HEK293 (cell line): ENCODE measurements at regions not wholly inside any gene's neighbourhood (a gene's known extent, or its start where the extent isn't known, plus 50 kb on each side); places are given as distances from the start of the nearest gene placed in this dataset.

Experiments
- CTCF ChIA-PET: fragments of 350-600 bp; formaldehyde crosslinking; extraction: SDS; loops from one replicate; lab custom pipeline; 2021; ENCODE audit warnings: antibody characterized with exemption; lab: Yijun Ruan, JAX
- POLR2A ChIA-PET: fragments of 300-600 bp; formaldehyde crosslinking; extraction: SDS; loops from one replicate; lab custom pipeline; 2020; ENCODE audit warnings: antibody characterized with exemption, inconsistent platforms; lab: Yijun Ruan, JAX
- H3K27ac ChIP-seq: fragments of 200-500 bp; sonication (Bioruptor generic); 2 replicates; pipeline ENCODE4 v1.5.1; 2014; ENCODE audit warnings: low read depth, low read length, control low read depth, inconsistent platforms; ENCODE audit errors: extremely low read depth
- H3K36me3 ChIP-seq, 2 experiments: fragments of 200-500 bp in 1 of 2; sonication (Bioruptor generic) in 1 of 2; 1 replicate in 1 of 2; 2 replicates in 1 of 2; pipeline ENCODE4 v1.5.1; 2014 to 2017; ENCODE audit warnings: inconsistent platforms in 2 of 2, low read length in 2 of 2; ENCODE audit not compliant: control insufficient read depth in 2 of 2, insufficient read depth in 1 of 2
- H3K4me1 ChIP-seq: fragments of 200-500 bp; sonication (Bioruptor generic); 2 replicates; pipeline ENCODE4 v1.5.1; 2014; ENCODE audit warnings: mild to moderate bottlenecking, low read length, inconsistent platforms; ENCODE audit not compliant: control insufficient read depth, insufficient read depth
- H3K4me3 ChIP-seq: 2 replicates; pipeline ENCODE4 v1.5.1; 2011; ENCODE audit warnings: low read depth, mild to moderate bottlenecking, control low read depth, low read length, moderate library complexity
- H3K9me3 ChIP-seq: fragments of 200-500 bp; sonication (Bioruptor generic); 2 replicates; pipeline ENCODE4 v1.5.1; 2014; ENCODE audit warnings: low read depth, low read length, inconsistent platforms; ENCODE audit not compliant: control insufficient read depth, insufficient read depth
- GLIS1 ChIP-seq: fragments of 450-650 bp; formaldehyde crosslinking; IDR thresholded peaks from 2 replicates; pipeline ENCODE4 v1.5.1; 2016; ENCODE audit warnings: missing biosample characterization, missing genetic modification characterization
- IKZF3 ChIP-seq: fragments of 450-650 bp; IDR thresholded peaks from 2 replicates; pipeline ENCODE4 v1.5.0; 2018; ENCODE audit warnings: missing biosample characterization, mild to moderate bottlenecking, missing genetic modification characterization, moderate library complexity
- KLF10 ChIP-seq: fragments of 450-650 bp; IDR thresholded peaks from 2 replicates; pipeline ENCODE4 v1.5.1; 2018; ENCODE audit warnings: missing biosample characterization, mild to moderate bottlenecking, missing genetic modification characterization
- KLF8 ChIP-seq: fragments of 450-650 bp; formaldehyde crosslinking; IDR thresholded peaks from 2 replicates; pipeline ENCODE4 v1.5.1; 2016; ENCODE audit warnings: missing biosample characterization, missing genetic modification characterization
- REST ChIP-seq: fragments of 450-650 bp; formaldehyde crosslinking; IDR thresholded peaks from 2 replicates; pipeline ENCODE4 v1.5.1; 2016; ENCODE audit warnings: missing biosample characterization, missing genetic modification characterization
- SCRT1 ChIP-seq: fragments of 450-650 bp; formaldehyde crosslinking; IDR thresholded peaks from 2 replicates; pipeline ENCODE4 v1.5.1; 2016; ENCODE audit warnings: missing biosample characterization, missing genetic modification characterization, borderline replicate concordance
- TRIM28 ChIP-seq: IDR thresholded peaks from 2 replicates; pipeline ENCODE4 v1.6.1; 2011; ENCODE audit warnings: low read length, control low read depth, borderline replicate concordance
- ZFP37 ChIP-seq: fragments of 450-650 bp; formaldehyde crosslinking; IDR thresholded peaks from 2 replicates; pipeline ENCODE4 v1.5.1; 2016; ENCODE audit warnings: missing biosample characterization, missing genetic modification characterization
- ZFP69B ChIP-seq: fragments of 450-650 bp; formaldehyde crosslinking; IDR thresholded peaks from 2 replicates; pipeline ENCODE4 v1.5.1; 2016; ENCODE audit warnings: missing biosample characterization, missing genetic modification characterization
- ZNF133 ChIP-seq: fragments of 450-650 bp; formaldehyde crosslinking; IDR thresholded peaks from 2 replicates; pipeline ENCODE4 v1.5.1; 2016; ENCODE audit warnings: missing biosample characterization, missing genetic modification characterization
- ZNF175 ChIP-seq: fragments of 450-650 bp; formaldehyde crosslinking; IDR thresholded peaks from 2 replicates; pipeline ENCODE4 v1.5.1; 2016; ENCODE audit warnings: missing biosample characterization, missing genetic modification characterization
- ZNF214 ChIP-seq: fragments of 450-650 bp; formaldehyde crosslinking; IDR thresholded peaks from 2 replicates; pipeline ENCODE4 v1.5.1; 2017; ENCODE audit warnings: missing biosample characterization, mild to moderate bottlenecking, missing genetic modification characterization, borderline replicate concordance
- ZNF366 ChIP-seq: fragments of 450-650 bp; formaldehyde crosslinking; conservative IDR thresholded peaks from 2 replicates; pipeline ENCODE4 v1.5.1; 2016; ENCODE audit warnings: missing biosample characterization, missing genetic modification characterization
- ZNF48 ChIP-seq: fragments of 450-650 bp; formaldehyde crosslinking; IDR thresholded peaks from 2 replicates; pipeline ENCODE4 v1.5.1; 2016; ENCODE audit warnings: missing biosample characterization, missing genetic modification characterization
- ZNF530 ChIP-seq: fragments of 450-650 bp; formaldehyde crosslinking; IDR thresholded peaks from 2 replicates; pipeline ENCODE4 v1.5.1; 2016; ENCODE audit warnings: low read depth, missing biosample characterization, missing genetic modification characterization
- ZNF580 ChIP-seq: fragments of 450-650 bp; formaldehyde crosslinking; IDR thresholded peaks from 2 replicates; pipeline ENCODE4 v1.5.1; 2016; ENCODE audit warnings: missing biosample characterization, missing genetic modification characterization
- ZNF610 ChIP-seq: fragments of 450-650 bp; formaldehyde crosslinking; IDR thresholded peaks from 2 replicates; pipeline ENCODE4 v1.5.1; 2016; ENCODE audit warnings: missing biosample characterization, missing genetic modification characterization, borderline replicate concordance
- ZNF792 ChIP-seq: fragments of 450-650 bp; formaldehyde crosslinking; IDR thresholded peaks from 2 replicates; pipeline ENCODE4 v1.5.1; 2016; ENCODE audit warnings: missing biosample characterization, missing genetic modification characterization
- ZSCAN23 ChIP-seq: fragments of 450-650 bp; formaldehyde crosslinking; IDR thresholded peaks from 2 replicates; pipeline ENCODE4 v1.5.1; 2016; ENCODE audit warnings: missing biosample characterization, missing genetic modification characterization
- TF ChIP-seq, protein P1 (sequence below): fragments of 450-650 bp; formaldehyde crosslinking; IDR thresholded peaks from 2 replicates; pipeline ENCODE4 v1.5.1; 2016; ENCODE audit warnings: missing biosample characterization, missing genetic modification characterization
- TF ChIP-seq, protein P2 (sequence below): fragments of 450-650 bp; formaldehyde crosslinking; IDR thresholded peaks from 2 replicates; pipeline ENCODE4 v1.5.1; 2016; ENCODE audit warnings: missing biosample characterization, missing genetic modification characterization

DNA sequence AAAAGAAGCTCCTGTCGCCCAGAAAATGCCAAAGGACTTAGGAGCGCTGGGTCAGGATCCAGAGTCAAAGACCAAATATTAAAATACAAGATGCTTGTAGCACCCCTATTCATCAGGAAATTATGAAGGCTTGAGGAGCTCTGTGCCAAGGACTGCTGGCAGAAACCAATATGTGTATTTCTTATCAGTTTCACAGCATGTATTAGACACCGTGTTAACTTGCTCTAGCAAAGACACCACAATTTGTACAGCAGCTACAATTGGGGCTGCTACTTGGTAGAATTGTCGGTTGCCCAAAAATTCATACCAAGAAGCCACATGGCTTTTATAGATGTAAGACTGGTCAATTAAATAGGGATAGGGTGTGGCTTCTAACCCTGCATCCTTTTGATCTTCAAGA lies 128.8 kb downstream of the CD47 start:
- no peaks in the 10 kb centered on the region for H3K4me1 ChIP-seq
- H3K36me3 ChIP-seq = no peaks in the 10 kb centered on the region
- TF ChIP-seq KLF8 (tag by site-specific recombination) (no peak), TRIM28 (no peak), ZNF580 (no peak)
- no peak overlapping the region for H3K27ac ChIP-seq
- no peaks in the 10 kb centered on the region for H3K9me3 ChIP-seq
- no peak overlapping the region for H3K4me3 ChIP-seq
- CTCF ChIA-PET = no interaction called here
- POLR2A ChIA-PET = no interaction called here

GRCh38 chr3:107959550-107960154 lies 131.2 kb downstream of the CD47 start:
- ChIA-PET CTCF (no interaction called here), POLR2A (no interaction called here)

DNA sequence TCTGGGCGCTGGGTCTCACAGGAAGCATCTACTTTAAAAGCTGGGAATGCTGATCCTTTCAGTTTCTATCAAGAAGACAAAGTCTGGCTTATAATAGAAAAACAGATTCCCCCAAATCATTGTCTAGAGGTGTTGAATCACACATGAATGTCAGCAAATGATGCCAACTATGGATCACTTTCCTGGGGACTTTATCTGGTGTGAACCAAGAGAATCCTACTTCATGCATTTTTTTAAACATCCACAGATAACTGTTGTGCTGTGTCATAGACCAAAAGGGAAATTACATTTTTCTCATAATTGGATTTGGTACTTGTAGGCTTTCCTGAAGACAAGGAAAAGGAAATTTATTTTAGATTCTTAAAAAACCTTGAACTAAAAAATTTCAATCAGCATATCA lies 132.7 kb downstream of the CD47 start:
- ChIA-PET POLR2A (no interaction called here), CTCF (no interaction called here)
- TF ChIP-seq ZNF175 (tag by site-specific recombination) (no peak), ZNF366 (tag by site-specific recombination) (no peak), ZNF792 (no peak), ZNF610 (tag by site-specific recombination) (no peak), ZNF214 (tag by site-specific recombination) (no peak), ZSCAN23 (tag by site-specific recombination) (no peak), SCRT1 (tag by site-specific recombination) (no peak), GLIS1 (tag by site-specific recombination) (no peak), ZNF530 (tag by site-specific recombination) (no peak), ZFP69B (no peak), IKZF3 (tag by site-specific recombination) (no peak)
- TF ChIP-seq, protein P1, sequence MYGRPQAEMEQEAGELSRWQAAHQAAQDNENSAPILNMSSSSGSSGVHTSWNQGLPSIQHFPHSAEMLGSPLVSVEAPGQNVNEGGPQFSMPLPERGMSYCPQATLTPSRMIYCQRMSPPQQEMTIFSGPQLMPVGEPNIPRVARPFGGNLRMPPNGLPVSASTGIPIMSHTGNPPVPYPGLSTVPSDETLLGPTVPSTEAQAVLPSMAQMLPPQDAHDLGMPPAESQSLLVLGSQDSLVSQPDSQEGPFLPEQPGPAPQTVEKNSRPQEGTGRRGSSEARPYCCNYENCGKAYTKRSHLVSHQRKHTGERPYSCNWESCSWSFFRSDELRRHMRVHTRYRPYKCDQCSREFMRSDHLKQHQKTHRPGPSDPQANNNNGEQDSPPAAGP = no peak
- Histone ChIP-seq H3K9me3 (no peaks in the 10 kb centered on the region), H3K4me3 (no peak overlapping the region), H3K27ac (no peak overlapping the region), H3K4me1 (no peaks in the 10 kb centered on the region), H3K36me3 (no peaks in the 10 kb centered on the region)

More at GRCh38 chr3:107959550-107960154, 131.2 kb downstream of the CD47 start:
- TF ChIP-seq KLF10 (tag by site-specific recombination) (no peak), ZNF214 (tag by site-specific recombination) (no peak), ZNF133 (tag by site-specific recombination) (no peak)
- Histone ChIP-seq H3K27ac (no peak overlapping the region), H3K36me3 (no peaks in the 10 kb centered on the region), H3K4me1 (no peaks in the 10 kb centered on the region), H3K9me3 (no peaks in the 10 kb centered on the region), H3K4me3 (no peak overlapping the region)

DNA sequence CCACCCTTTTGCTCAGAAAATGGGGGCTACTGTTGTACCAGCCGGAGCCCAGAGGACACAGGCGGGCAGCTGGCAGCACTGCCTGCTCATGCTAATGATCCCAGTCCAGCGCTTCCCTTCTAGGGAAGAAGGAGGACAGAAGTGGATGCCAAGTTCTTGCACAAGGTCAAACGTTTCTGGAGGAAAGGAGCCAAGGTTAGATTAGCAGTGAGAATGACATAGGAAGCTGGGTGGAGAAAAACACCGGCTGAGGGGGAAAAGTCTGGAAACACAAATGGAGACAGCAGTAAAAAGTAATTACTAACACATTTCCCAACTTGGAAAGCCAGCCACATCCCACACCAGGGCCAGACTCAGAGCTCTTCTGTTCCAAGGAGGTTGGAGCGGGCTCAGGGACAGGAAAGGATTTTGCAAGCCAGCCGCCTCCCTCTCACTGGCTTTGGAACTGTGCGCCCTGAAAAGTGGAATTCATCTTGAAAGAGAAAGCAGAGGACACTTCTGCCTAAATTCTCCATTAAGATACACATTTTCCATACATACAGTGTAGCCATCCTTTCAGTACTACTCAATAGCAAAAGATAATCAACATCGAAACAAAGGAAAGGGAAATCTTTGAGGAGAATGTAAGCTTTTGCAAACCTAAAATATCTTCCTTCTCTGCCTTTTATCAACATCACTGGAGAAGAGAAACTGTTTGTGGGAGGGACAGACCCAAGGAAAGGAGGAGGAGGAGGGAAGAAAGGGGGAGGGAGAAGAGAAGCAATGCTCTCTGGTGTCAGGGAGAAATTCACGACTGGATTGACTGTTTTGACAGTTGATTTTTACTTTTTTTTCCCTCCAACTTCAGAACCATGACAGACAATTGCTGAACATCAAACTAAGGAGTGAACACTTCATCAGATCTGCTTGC lies 133.6 kb downstream of the CD47 start:
- CTCF ChIA-PET = interaction anchor here (1.0 kb wide), 1 partner anchor 29 kb away, joined by 3 read pairs; no protein-coding TSS in a partner anchor
- H3K36me3 ChIP-seq = no peaks in the 10 kb centered on the region
- H3K4me1 ChIP-seq = no peaks in the 10 kb centered on the region
- H3K9me3 ChIP-seq = no peaks in the 10 kb centered on the region
- H3K4me3 ChIP-seq = no peak overlapping the region
- POLR2A ChIA-PET = no interaction called here
- H3K27ac ChIP-seq = no peak overlapping the region
- TF ChIP-seq ZNF48 (tag by site-specific recombination) = no peak
- TF ChIP-seq, protein P2, sequence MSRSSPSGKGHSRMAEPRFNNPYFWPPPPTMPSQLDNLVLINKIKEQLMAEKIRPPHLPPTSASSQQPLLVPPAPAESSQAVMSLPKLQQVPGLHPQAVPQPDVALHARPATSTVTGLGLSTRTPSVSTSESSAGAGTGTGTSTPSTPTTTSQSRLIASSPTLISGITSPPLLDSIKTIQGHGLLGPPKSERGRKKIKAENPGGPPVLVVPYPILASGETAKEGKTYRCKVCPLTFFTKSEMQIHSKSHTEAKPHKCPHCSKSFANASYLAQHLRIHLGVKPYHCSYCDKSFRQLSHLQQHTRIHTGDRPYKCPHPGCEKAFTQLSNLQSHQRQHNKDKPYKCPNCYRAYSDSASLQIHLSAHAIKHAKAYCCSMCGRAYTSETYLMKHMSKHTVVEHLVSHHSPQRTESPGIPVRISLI (tag by site-specific recombination) = no peak
- no peak for TF ChIP-seq REST (tag by site-specific recombination)
- no peak for TF ChIP-seq ZFP37 (tag by site-specific recombination)
